GM12875 (cell line): ENCODE measurements at regions not wholly inside any gene's neighbourhood (a gene's known extent, or its start where the extent isn't known, plus 50 kb on each side); places are given as distances from the start of the nearest gene placed in this dataset.

ENCODE experiments used
- H3K4me3 ChIP-seq: one replicate; pipeline ENCODE4 v1.5.1; 2011; ENCODE audit warnings: low read depth, low read length, control low read depth
- CTCF ChIP-seq: IDR thresholded peaks from 2 replicates; pipeline ENCODE4 v1.5.1; 2011; ENCODE audit warnings: low read depth, mild to moderate bottlenecking, control low read depth, inconsistent platforms, low read length, moderate library complexity, borderline replicate concordance; ENCODE audit not compliant: insufficient read depth

DNA sequence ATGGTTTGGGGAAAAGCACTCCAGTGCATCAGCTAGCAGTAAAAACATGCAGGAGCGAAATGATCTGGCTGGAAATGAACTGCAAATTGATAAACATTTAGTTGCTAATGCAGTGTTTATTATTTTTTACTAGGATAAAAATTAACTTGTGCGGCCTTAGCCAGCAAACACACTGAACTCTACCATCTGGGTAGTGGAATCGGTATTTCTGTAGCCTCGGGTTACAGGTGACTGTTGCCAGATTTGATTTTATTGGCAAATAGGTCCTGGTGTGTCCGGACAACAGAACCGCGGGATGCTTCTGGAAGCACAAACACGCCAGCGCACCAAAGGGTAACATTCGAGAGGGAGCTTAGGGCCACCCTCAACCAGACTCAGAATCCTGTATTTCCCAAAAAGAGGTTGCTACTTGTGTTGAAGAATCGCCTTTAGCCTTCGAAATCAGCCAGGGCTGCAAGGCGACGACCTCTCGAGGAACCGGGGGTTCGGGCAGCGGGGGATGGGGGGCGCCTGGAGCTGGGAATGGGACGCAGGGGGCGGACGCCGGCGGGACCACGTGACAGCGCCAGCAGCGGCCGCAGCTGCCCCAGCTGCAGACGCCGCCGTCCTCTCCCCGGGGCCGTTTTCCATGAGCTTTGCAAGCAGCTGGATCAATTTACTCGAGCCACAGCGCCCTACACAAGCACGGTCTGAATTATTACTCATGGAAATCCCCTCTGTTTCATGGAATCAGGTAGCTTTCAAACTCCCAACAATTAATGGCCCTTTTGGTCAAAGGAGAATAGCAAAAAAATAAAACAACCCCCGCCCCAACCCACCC is 158.8 kb downstream of the TOMM20 start:
- H3K4me3 ChIP-seq: no peak overlapping the region
- no peak for TF ChIP-seq CTCF

GRCh38 chr1:234969011-234969441 is 159.6 kb downstream of the TOMM20 start:
- TF ChIP-seq CTCF: no peak
- no peak overlapping the region for H3K4me3 ChIP-seq

- no peak overlapping the region for H3K4me3 ChIP-seq
- no peak for TF ChIP-seq CTCF
Observed at GRCh38 chr1:234968451-234968850, 160.2 kb downstream of the TOMM20 start.

GRCh38 chr1:234967121-234967520 is 161.5 kb downstream of the TOMM20 start:
- TF ChIP-seq CTCF: no peak
- no peak overlapping the region for H3K4me3 ChIP-seq

DNA sequence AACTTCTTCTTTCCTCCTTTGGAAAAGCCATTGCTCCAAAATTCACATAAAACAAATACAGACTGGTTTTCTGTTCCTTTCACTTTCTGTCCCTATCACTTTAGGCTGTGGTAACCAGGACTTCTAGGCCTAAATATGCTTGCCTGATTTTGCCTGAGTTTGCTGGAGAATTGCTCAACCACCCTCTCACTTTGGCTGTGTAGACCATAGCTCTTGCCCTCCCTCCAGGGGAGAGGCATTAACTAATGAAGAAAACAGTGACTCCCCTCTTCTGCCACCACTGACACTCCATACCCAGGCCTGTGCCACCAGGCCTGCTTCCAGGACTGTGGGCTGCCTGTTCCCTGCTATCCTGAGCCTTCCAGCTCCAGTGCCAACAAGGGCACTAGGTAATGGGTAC is 163.5 kb downstream of the TOMM20 start:
- no peak for TF ChIP-seq CTCF
- no peak overlapping the region for H3K4me3 ChIP-seq

GRCh38 chr1:234963904-234964702 is 164.5 kb downstream of the TOMM20 start:
- H3K4me3 ChIP-seq: no peak overlapping the region
- no peak for TF ChIP-seq CTCF
